ENCODE measurements at regions not wholly inside any gene's neighbourhood (a gene's known extent, or its start where the extent isn't known, plus 50 kb on each side); places are given as distances from the start of the nearest gene placed in this dataset.

DNA sequence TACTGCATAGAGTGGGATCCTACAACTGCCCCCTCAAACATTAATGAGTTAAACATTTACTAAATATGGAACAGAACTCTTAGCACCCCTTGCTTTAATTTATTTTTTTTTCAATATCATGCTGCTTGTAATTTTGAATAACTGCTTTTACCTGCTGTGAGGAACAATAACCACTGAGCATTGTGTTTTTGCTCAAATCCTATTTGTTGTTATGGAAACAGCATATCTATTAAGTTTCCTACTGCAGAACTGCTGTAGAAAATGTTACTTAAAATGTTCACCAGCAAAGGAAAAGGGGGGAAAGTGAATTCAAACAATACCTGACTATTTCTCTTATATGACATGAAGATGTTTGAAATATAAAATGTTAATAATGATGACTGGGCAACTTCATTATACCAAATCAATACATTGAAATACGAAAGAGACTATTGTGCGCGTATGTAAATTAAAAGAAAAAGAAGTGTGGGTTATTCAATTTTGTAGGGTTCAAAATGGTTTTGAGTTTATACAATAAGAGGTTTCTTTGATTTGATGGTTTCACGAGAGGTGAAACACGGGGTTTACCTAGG lies 1043.8 kb upstream of the NUDT12 start:
- in situ Hi-C loops (cut with HindIII; ENCODE audit: low sequenced_read_pairs), result no loop called here
- no peak overlapping the region for H3K4me3 ChIP-seq (ENCODE audit: low read depth, low read length)
- no peak for DNase-seq (ENCODE audit: low read depth, low spot score)
- TF ChIP-seq, protein P1, sequence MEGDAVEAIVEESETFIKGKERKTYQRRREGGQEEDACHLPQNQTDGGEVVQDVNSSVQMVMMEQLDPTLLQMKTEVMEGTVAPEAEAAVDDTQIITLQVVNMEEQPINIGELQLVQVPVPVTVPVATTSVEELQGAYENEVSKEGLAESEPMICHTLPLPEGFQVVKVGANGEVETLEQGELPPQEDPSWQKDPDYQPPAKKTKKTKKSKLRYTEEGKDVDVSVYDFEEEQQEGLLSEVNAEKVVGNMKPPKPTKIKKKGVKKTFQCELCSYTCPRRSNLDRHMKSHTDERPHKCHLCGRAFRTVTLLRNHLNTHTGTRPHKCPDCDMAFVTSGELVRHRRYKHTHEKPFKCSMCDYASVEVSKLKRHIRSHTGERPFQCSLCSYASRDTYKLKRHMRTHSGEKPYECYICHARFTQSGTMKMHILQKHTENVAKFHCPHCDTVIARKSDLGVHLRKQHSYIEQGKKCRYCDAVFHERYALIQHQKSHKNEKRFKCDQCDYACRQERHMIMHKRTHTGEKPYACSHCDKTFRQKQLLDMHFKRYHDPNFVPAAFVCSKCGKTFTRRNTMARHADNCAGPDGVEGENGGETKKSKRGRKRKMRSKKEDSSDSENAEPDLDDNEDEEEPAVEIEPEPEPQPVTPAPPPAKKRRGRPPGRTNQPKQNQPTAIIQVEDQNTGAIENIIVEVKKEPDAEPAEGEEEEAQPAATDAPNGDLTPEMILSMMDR (IDR thresholded peaks at IDR 0.05; ENCODE audit: low read depth, low read length), result no peak

DNA sequence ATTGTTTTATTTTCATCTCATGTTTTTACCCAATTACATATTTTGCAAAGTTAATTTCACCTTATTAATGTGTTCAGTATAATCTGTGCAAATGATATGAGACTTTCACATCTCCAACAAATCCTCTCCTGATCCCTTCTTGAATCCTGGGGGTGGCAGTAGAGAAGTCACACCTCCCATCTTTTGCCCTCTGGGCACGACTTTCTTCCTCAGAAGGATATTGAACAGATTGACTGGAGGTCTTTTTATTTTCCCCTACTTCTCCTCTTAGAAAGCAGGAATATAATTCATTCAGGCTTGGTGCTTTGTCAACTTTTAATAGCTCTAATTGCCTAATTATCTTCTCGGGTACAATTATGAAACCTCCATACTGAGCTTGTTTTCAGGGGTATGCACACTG lies 1037.1 kb upstream of the NUDT12 start:
- in situ Hi-C loops (cut with HindIII; ENCODE audit: low sequenced_read_pairs), result no loop called here
- DNase-seq (ENCODE audit: low read depth, low spot score), result no peak
- no peak overlapping the region for H3K4me3 ChIP-seq (ENCODE audit: low read depth, low read length)
- TF ChIP-seq, protein P1 (IDR thresholded peaks at IDR 0.05; ENCODE audit: low read depth, low read length), result no peak

DNA sequence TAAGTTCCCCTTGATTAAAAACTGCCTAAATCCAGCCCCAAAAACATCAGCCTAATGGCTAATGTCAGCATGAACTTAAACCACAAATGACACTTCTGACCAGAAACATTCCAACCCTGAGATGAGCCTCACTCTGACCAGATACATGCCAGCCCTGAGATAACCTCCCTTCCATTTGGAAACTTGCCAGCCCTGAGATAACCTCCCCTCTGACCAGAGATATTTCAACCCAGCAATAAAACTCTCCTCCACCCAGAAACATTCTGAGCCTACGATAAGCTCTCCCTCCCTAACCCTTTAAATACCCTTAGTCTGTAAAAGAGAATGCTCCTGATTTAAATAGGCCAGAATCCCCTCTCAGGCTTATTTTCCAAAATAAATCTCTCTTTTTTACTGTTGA lies 1035.7 kb upstream of the NUDT12 start:
- DNase-seq (ENCODE audit: low read depth, low spot score), result no peak
- no peak overlapping the region for H3K4me3 ChIP-seq (ENCODE audit: low read depth, low read length)
- TF ChIP-seq, protein P1 (IDR thresholded peaks at IDR 0.05; ENCODE audit: low read depth, low read length), result no peak
- in situ Hi-C loops (cut with HindIII; ENCODE audit: low sequenced_read_pairs), result no loop called here

DNA sequence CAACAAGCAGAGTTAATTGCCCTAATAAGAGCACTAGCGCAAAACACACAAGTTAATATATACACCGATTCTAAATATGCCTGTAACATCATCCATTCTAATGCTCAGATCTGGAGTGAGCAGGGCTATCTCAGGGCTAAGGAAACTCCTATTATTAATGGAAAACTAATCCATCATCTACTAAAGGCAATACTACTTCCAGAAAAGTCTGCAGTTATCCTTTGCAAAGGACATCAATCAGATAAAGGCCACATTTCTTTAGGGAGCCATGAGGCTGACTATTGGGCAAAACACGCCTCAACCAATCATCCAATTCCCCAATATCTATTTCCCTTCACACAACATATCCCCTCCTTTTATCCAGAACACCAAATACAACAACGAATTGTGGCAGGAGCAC lies 1032.3 kb upstream of the NUDT12 start:
- in situ Hi-C loops (cut with HindIII; ENCODE audit: low sequenced_read_pairs), result no loop called here
- DNase-seq (ENCODE audit: low read depth, low spot score), result no peak
- TF ChIP-seq, protein P1 (IDR thresholded peaks at IDR 0.05; ENCODE audit: low read depth, low read length), result no peak
- H3K4me3 ChIP-seq (ENCODE audit: low read depth, low read length), result no peak overlapping the region

DNA sequence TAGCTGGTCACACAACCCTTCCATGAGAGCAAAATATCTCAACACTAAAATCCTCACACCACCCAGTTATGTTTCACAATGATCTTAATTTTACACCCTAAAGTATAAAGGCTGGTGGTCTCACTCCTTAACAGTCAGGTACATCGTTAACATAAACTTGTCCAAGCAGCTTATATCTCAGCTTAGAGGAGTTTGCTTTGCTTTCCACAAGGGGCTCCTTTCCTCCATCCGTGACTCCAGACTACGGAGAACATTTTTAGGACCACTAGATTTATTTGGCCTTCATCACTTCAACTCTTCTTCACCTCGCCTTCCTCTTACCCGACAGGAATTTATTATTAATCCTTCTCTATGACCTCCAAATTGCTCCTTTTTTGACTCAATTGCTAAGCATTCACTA lies 1014.1 kb upstream of the NUDT12 start:
- DNase-seq (ENCODE audit: low read depth, low spot score), result no peak
- no peak overlapping the region for H3K4me3 ChIP-seq (ENCODE audit: low read depth, low read length)
- in situ Hi-C loops (cut with HindIII; ENCODE audit: low sequenced_read_pairs), result no loop called here
- TF ChIP-seq, protein P1 (IDR thresholded peaks at IDR 0.05; ENCODE audit: low read depth, low read length), result no peak

DNA sequence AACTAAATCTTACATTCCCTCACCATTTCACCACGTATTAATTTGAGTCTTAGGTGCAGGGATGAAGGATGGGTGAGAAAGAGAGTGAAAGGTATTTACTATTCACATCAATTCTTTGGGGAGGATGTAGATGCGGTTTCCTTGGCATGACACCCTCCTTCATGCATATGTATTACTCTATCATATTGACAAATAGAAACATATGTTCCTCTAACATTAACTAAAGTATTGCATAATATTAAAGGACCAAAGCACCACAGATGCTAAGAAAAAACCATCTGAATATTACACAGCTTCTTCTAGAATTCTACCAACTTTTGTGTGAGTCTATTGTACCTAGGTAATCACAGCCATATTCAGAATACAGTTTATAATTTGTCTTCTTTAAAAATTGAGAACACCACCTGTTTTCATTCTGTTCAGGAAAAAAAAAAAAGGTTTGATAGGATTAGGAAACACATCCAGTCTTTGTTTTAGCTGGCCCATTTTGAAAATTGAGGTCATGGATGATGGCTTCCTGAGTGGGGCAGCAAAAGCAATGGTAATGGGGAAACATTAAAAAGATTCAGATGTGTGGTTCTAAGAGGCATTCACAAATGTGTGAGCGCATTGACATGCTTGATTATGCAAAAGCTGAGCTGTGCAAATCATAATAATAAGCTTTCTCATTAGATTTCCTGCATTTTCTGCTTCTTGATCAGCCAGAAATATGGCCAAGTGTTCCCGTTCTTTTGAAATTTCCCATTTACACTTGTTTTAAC lies 1011.5 kb upstream of the NUDT12 start:
- no peak for DNase-seq (ENCODE audit: low read depth, low spot score)
- H3K4me3 ChIP-seq (ENCODE audit: low read depth, low read length), result no peak overlapping the region
- in situ Hi-C loops (cut with HindIII; ENCODE audit: low sequenced_read_pairs), result no loop called here
- TF ChIP-seq, protein P1 (IDR thresholded peaks at IDR 0.05; ENCODE audit: low read depth, low read length), result no peak
